ENCODE measurements at regions not wholly inside any gene's neighbourhood (a gene's known extent, or its start where the extent isn't known, plus 50 kb on each side); places are given as distances from the start of the nearest gene placed in this dataset.

GRCh38 chr2:52107124-52107523, 1075.2 kb upstream of the NRXN1 start:
- DNase-seq = no peak
- Histone ChIP-seq H3K9me3 (no peaks in the 10 kb centered on the region), H3K36me3 (no peaks in the 10 kb centered on the region), H3K27me3 (no peaks in the 10 kb centered on the region), H3K4me3 (no peak overlapping the region), H3K4me1 (ENCODE audit: insufficient read depth) (no peaks in the 10 kb centered on the region), H3K27ac (no peak overlapping the region)
- TF ChIP-seq CTCF (IDR thresholded peaks at IDR 0.05) (no peak), POLR2A (IDR thresholded peaks at IDR 0.05) (no peak), EP300 (IDR thresholded peaks at IDR 0.05) (no peak)
- WGBS, 3 donors = 79 to 83% (median 79%) methylated on average over 6 of the region's 6 CpGs
- intact Hi-C loops (cut with DNase I) = no loop called here

- intact Hi-C loops (cut with DNase I) = no loop called here
- TF ChIP-seq CTCF (IDR thresholded peaks at IDR 0.05) (no peak), EP300 (IDR thresholded peaks at IDR 0.05) (no peak), POLR2A (IDR thresholded peaks at IDR 0.05) (no peak)
- no peak overlapping the region for H3K4me3 ChIP-seq
- H3K36me3 ChIP-seq = no peaks in the 10 kb centered on the region
- H3K9me3 ChIP-seq = no peaks in the 10 kb centered on the region
- H3K27ac ChIP-seq = no peak overlapping the region
- H3K4me1 ChIP-seq (ENCODE audit: insufficient read depth) = no peaks in the 10 kb centered on the region
- no peaks in the 10 kb centered on the region for H3K27me3 ChIP-seq
- 89 to 91% (median 90%) methylated on average over 4 of the region's 4 CpGs for WGBS, 3 donors
- DNase-seq = no peak
Measured at GRCh38 chr2:52097071-52097470, 1065.1 kb upstream of the NRXN1 start.

- intact Hi-C loops (cut with DNase I) = no loop called here
- Histone ChIP-seq H3K4me3 (no peak overlapping the region), H3K4me1 (ENCODE audit: insufficient read depth) (no peaks in the 10 kb centered on the region), H3K27me3 (no peaks in the 10 kb centered on the region), H3K9me3 (no peaks in the 10 kb centered on the region), H3K36me3 (no peaks in the 10 kb centered on the region), H3K27ac (no peak overlapping the region)
- DNase-seq = no peak
- TF ChIP-seq EP300 (IDR thresholded peaks at IDR 0.05) (no peak), POLR2A (IDR thresholded peaks at IDR 0.05) (no peak), CTCF (IDR thresholded peaks at IDR 0.05) (no peak)
- 83 to 88% (median 84%) methylated on average over 1 of the region's 1 CpG for WGBS, 3 donors
Measured at GRCh38 chr2:52084759-52085158, 1052.8 kb upstream of the NRXN1 start.

- H3K36me3 ChIP-seq = no peaks in the 10 kb centered on the region
- H3K4me3 ChIP-seq = no peak overlapping the region
- no peak overlapping the region for H3K27ac ChIP-seq
- intact Hi-C loops (cut with DNase I) = no loop called here
- TF ChIP-seq POLR2A (IDR thresholded peaks at IDR 0.05) = no peak
- H3K4me1 ChIP-seq (ENCODE audit: insufficient read depth) = no peaks in the 10 kb centered on the region
- H3K27me3 ChIP-seq = no peaks in the 10 kb centered on the region
- DNase-seq = no peak
- H3K9me3 ChIP-seq = no peaks in the 10 kb centered on the region
Measured at GRCh38 chr2:52083214-52083613, 1051.3 kb upstream of the NRXN1 start.

- H3K27me3 ChIP-seq = no peaks in the 10 kb centered on the region
- intact Hi-C loops (cut with DNase I) = no loop called here
- TF ChIP-seq CTCF (IDR thresholded peaks at IDR 0.05) = no peak
- TF ChIP-seq POLR2A (IDR thresholded peaks at IDR 0.05) = no peak
- TF ChIP-seq EP300 (IDR thresholded peaks at IDR 0.05) = no peak
- no peak for DNase-seq
- H3K36me3 ChIP-seq = no peaks in the 10 kb centered on the region
- no peak overlapping the region for H3K27ac ChIP-seq
- H3K4me3 ChIP-seq = no peak overlapping the region
- no peaks in the 10 kb centered on the region for H3K4me1 ChIP-seq (ENCODE audit: insufficient read depth)
- no peaks in the 10 kb centered on the region for H3K9me3 ChIP-seq
Measured at GRCh38 chr2:52082646-52083045, 1050.7 kb upstream of the NRXN1 start.
